ENCODE measurements at regions not wholly inside any gene's neighbourhood (a gene's known extent, or its start where the extent isn't known, plus 50 kb on each side); places are given as distances from the start of the nearest gene placed in this dataset.

GRCh38 chr5:3330442-3330841 is 265.2 kb upstream of the IRX1 start:
- TF ChIP-seq CTCF (conservative IDR thresholded peaks at IDR 0.05; ENCODE audit: low read length), result no peak
- no peak for TF ChIP-seq EZH2phosphoT487 (IDR thresholded peaks at IDR 0.05; ENCODE audit: borderline replicate concordance)

Data from Loucy (cell line).